Urothelium cell line (cell line): ENCODE measurements at regions not wholly inside any gene's neighbourhood (a gene's known extent, or its start where the extent isn't known, plus 50 kb on each side); places are given as distances from the start of the nearest gene placed in this dataset.

Source experiments
- DNase-seq: peaks from one replicate; pipeline ENCODE4 v3.0.0; 2011; ENCODE audit warnings: low spot score, mixed read lengths
- FAIRE-seq: peaks from 2 replicates; lab custom pipeline; 2011; peaks lifted over from hg19 to GRCh38; lab: Jason Lieb, UNC

- no peak for DNase-seq
Observed at GRCh38 chr5:106189121-106189809, 1481.5 kb downstream of the EFNA5 start.

GRCh38 chr5:106185661-106186081, 1485.1 kb downstream of the EFNA5 start:
- no peak for DNase-seq
- no peak for FAIRE-seq

More at GRCh38 chr5:106189121-106189809, 1481.5 kb downstream of the EFNA5 start:
- no peak for FAIRE-seq

- no peak for DNase-seq
- FAIRE-seq: no peak
Observed at GRCh38 chr5:106174903-106175302, 1495.8 kb downstream of the EFNA5 start.

GRCh38 chr5:106172681-106173532, 1497.8 kb downstream of the EFNA5 start:
- peak; percentile 30 for FAIRE-seq
- no peak for DNase-seq

GRCh38 chr5:106171708-106172107, 1499.0 kb downstream of the EFNA5 start:
- peak; percentile 9 for DNase-seq

GRCh38 chr5:106171132-106171531, 1499.6 kb downstream of the EFNA5 start:
- FAIRE-seq (no peak), DNase-seq (no peak)

More at GRCh38 chr5:106171708-106172107, 1499.0 kb downstream of the EFNA5 start:
- no peak for FAIRE-seq

- DNase-seq: no peak
- no peak for FAIRE-seq
Observed at GRCh38 chr5:106167766-106168165, 1503.0 kb downstream of the EFNA5 start.

- DNase-seq: no peak
- FAIRE-seq: no peak
Observed at GRCh38 chr5:106163233-106163632, 1507.5 kb downstream of the EFNA5 start.

- no peak for FAIRE-seq
Observed at GRCh38 chr5:106159616-106160015, 1511.1 kb downstream of the EFNA5 start.

GRCh38 chr5:106154280-106154716, 1516.4 kb downstream of the EFNA5 start:
- no peak for FAIRE-seq

More at GRCh38 chr5:106159616-106160015, 1511.1 kb downstream of the EFNA5 start:
- DNase-seq: no peak

GRCh38 chr5:106152569-106152968, 1518.2 kb downstream of the EFNA5 start:
- FAIRE-seq: no peak

More at GRCh38 chr5:106154280-106154716, 1516.4 kb downstream of the EFNA5 start:
- DNase-seq: no peak

GRCh38 chr5:106142116-106142515, 1528.6 kb downstream of the EFNA5 start:
- no peak for FAIRE-seq

More at GRCh38 chr5:106152569-106152968, 1518.2 kb downstream of the EFNA5 start:
- no peak for DNase-seq

GRCh38 chr5:106140101-106140500, 1530.6 kb downstream of the EFNA5 start:
- DNase-seq (no peak), FAIRE-seq (no peak)

More at GRCh38 chr5:106142116-106142515, 1528.6 kb downstream of the EFNA5 start:
- DNase-seq: no peak

- no peak for DNase-seq
Observed at GRCh38 chr5:106136061-106136460, 1534.7 kb downstream of the EFNA5 start.

GRCh38 chr5:106135473-106135872, 1535.3 kb downstream of the EFNA5 start:
- FAIRE-seq (no peak), DNase-seq (no peak)

More at GRCh38 chr5:106136061-106136460, 1534.7 kb downstream of the EFNA5 start:
- no peak for FAIRE-seq

GRCh38 chr5:106134549-106134948, 1536.2 kb downstream of the EFNA5 start:
- no peak for DNase-seq
- FAIRE-seq: no peak

GRCh38 chr5:106127985-106128384, 1542.8 kb downstream of the EFNA5 start:
- FAIRE-seq (no peak), DNase-seq (no peak)

- DNase-seq: no peak
- FAIRE-seq: no peak
Observed at GRCh38 chr5:106127341-106127781, 1543.4 kb downstream of the EFNA5 start.

GRCh38 chr5:106121972-106122605, 1548.6 kb downstream of the EFNA5 start:
- FAIRE-seq (peak; percentile 23), DNase-seq (peak; percentile 70)

GRCh38 chr5:106116682-106117081, 1554.1 kb downstream of the EFNA5 start:
- no peak for FAIRE-seq
- DNase-seq: no peak

GRCh38 chr5:106113922-106114321, 1556.8 kb downstream of the EFNA5 start:
- no peak for FAIRE-seq
- DNase-seq: no peak
